NCI-H2196 (cell line): ENCODE measurements at regions not wholly inside any gene's neighbourhood (a gene's known extent, or its start where the extent isn't known, plus 50 kb on each side); places are given as distances from the start of the nearest gene placed in this dataset.
A peak's percentile ranks its signal among the peaks of the same experiment; 100 is the strongest.
"Not testable (repeated sequence)": the region's sequence is repeated elsewhere in the genome, so short reads cannot be mapped to it uniquely, and the experiment has no call there.

Experiments
- DNase-seq: peaks from one replicate; lab custom pipeline; 2025; ENCODE audit not compliant: unreplicated experiment; lab: John Stamatoyannopoulos, UW

DNA sequence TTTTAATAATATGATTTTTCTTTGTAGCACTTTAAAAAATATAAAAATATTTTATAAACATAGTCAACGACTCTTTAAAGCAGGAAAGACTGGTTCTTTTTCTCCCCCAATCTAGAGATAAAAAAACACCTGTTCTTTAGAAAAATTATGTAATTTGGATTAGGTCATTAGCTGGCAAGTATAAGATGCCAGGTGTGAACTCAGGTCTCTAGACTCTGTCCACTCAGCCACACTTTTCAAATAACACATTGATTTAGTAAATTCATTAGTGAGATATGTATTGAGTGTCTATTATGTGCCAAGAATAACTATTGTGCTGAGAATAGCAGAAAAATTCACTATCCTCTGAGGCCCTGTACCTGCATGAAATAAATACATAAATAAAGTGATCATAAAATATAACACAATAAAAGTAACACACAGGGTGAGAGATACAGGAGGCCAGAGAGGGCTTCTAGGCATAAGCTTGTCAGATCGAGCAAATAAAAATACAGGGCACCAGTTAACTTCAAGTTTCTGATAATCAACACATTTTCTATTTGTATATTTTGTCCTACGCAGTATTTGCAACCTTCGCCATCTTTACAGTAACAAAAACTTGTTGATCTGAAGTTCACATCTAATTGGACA lies 867.1 kb upstream of the GBE1 start:
- DNase-seq, result no peak

DNA sequence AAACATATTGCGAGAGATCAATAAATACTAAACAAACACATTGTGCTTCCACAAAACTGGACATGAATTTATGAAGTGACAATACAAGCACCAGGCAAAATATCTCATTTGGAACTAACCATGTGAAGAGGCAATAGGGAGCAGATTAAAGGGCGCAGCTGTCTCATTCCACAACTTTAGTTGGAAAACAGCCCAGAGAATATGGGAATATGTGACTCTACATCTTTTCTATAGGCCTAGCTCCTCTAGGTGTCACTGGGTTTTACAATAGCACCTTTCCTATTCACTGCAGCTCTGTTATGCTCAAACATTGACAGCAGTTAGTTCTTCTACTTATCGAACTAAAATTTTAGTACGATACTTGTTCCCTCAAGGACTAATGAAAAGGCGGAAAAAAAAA lies 866.3 kb upstream of the GBE1 start:
- no peak for DNase-seq

DNA sequence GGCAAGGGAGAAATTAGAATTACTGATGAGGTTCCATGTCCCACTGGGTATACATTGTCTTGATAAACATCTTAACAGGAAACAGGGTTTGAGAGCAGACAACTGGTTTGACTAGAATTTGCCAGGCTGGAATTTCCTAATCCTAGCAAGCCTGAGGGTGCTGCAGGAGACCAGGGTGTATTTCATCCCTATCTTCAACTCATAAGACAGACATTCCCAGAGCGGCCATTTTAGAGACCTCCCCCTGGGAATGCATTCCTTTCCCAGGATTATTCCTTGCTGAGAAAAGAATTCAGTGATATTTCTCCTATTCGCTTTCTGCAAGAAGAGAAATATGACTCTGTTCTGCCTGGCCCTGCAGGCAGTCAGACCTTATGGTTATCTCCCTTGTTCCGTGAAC lies 859.3 kb upstream of the GBE1 start:
- not testable (repeated sequence) for DNase-seq

DNA sequence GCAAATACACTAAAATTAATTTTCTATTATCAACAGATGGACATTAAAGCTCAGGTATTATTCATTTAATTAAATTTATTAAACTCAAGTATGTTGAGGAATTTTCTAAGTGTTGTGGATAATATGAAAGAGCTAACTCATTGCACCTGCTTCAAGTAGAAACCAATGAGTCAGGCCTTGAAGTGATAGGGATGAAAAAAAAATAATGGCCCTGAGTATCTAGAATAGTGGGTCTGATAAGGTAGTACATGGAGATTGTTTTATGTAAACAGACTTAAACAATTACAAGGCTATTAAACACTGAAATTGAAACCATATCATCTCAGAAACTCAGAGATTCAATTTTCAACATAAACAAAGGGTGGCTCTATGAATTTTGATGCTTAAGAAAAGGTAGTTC lies 857.1 kb upstream of the GBE1 start:
- DNase-seq, result no peak

DNA sequence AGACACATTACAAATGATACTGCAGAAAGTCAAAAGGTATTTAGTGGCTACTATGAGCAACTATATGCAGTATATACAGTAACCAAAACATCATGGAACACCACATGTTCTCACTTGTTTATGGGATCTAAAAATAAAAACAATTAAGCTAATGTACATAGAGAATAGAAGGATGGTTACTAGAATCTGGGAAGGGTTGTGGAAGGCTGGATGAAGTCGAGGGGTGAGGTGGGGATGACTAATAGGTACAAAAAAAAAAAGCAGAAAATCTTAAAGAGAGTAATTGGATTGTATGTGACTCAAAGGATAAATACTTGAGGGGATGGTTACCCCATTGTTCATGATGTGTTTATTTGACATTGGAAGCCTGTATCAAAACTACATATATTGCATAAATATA lies 848.8 kb upstream of the GBE1 start:
- no peak for DNase-seq

DNA sequence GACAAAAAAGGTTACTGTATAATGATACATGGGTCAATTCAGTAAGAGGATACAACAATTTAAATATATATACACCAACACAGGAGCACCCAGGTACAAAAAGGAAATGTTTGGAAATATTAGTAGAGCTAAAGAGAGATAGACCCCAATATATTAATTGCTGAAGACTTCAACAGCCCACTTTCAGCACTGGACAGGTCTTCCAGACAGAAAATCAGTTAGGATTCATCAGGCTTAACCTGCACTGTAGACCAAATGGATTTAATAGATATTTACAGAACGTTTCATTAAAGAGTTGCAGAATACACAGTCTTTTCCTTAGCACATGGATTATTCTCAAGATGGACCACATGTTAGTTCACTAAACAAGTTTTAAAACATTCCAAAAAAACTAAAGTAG lies 845.9 kb upstream of the GBE1 start:
- DNase-seq, result no peak

DNA sequence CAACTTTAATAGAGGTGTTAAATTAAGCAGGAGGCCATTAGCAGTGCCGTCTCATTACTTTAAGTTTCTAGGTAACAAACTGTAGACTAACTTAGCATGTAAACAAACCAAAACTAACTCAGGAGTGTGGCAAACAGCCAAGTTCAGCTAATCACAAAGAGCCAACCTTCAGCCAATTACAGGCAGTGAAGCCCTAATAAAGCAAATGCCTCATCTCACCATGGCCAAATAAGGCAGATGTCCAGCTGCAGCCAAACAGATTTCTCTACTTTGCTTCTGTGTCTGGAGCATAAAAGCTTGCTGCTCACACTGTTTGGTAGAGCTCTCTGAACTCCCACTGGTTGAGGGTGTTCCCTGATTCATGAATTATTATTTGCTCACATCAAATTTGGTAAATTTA lies 835.4 kb upstream of the GBE1 start:
- DNase-seq, result peak; percentile 10

DNA sequence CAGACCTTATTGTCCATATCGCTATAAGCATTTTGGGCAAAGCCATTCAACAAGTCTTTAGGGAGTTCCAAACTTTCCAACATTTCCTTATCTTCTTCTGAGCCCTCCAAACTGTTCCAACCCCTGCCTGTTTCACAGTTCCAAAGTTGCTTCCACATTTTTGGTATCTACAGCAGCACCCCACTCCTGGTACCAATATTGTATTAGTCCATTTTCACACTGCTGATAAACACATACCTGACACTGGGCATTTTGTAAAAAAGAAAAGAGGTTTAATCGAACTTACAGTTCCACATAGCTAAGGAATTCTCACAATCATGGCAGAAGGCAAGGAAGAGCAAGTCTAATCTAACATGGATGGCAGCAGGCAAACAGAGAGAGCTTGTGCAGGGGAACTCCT lies 834.1 kb upstream of the GBE1 start:
- DNase-seq, result no peak

DNA sequence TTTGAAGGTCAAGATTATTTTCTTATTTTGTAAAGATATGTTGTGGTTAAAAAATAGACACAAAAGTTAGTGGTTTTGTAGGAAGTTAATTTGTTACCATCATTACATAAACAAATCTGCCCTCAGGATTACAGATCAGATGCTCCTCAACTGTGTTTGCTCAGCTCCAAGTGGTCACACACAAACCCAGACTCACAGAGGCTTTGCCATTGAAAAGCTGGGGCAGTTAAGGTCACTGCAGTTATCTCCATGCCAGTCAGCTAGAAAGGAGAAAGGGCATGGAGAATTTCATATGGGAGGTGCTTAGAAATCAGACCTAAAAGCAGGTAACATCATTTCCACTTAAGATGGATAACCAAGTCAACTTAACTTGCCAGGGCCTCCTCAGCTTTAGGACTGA lies 825.7 kb upstream of the GBE1 start:
- DNase-seq, result no peak

DNA sequence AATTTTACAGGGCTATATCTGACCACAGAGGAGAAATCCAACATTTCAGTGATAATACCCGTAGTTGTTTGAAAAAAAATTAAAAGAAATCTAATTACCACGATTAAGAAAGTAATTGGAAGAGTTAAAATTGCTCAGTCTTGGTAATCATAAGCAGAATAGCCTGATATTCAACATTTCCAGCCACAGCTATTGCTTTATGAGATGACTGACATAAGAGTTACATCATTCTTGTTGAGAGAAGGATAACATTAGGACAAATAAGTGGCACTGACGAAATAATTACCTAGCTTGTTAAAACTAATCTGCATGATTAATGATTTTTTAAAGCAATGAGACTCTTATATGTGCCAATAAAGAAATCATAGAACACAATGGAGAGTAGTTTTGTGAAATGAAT lies 825.0 kb upstream of the GBE1 start:
- no peak for DNase-seq

DNA sequence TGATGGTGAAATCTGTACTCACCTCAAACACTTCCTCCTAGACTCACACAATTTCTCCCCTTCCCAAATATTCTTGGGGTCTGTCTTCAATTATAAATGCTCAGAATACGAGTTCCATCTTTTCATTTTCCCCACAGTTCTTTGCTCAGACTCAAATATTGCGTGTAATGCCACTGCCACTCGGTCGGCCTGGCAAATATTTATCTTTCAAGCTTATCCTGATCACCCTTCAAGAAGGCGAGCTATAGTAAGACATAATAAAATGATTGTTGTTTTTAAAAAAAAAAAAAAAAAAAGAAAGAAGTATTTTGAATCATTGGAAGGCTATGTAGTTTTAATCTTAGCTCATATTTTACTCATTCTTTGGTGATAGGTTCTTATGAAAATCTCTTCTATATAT lies 824.6 kb upstream of the GBE1 start:
- DNase-seq, result not testable (repeated sequence)

DNA sequence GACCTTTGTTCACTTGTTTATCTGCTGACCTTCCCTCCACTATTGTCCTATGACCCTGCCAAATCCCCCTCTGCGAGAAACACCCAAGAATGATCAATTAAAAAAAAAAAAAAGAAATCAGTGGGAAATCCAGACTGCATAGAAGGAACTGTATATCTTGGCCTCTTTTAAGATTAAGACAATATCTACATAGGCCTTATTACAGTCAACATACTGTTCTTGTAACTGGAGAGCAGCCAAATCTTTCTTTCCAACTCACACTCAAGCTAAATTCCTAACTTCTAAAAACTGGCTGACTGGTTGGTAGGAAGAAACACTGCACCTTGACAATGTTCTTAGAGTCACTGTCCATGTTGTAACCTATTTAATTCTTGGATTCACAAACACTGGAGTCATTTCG lies 824.1 kb upstream of the GBE1 start:
- DNase-seq, result not testable (repeated sequence)

DNA sequence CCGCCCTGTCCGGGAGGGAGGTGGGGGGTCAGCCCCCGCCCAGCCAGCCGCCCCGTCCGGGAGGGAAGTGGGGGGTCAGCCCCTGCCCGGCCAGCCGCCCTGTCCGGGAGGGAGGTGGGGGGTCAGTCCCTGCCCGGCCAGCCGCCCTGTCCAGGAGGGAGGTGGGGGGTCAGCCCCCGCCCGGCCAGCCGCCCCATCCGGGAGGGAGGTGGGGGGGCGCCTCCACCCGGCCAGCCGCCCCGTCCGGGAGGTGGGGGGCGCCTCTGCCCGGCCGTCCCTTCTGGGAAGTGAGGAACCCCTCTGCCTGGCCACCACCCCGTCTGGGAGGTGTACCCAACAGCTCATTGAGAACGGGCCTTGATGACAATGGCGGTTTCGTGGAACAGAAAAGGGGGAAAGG lies 823.4 kb upstream of the GBE1 start:
- not testable (repeated sequence) for DNase-seq

DNA sequence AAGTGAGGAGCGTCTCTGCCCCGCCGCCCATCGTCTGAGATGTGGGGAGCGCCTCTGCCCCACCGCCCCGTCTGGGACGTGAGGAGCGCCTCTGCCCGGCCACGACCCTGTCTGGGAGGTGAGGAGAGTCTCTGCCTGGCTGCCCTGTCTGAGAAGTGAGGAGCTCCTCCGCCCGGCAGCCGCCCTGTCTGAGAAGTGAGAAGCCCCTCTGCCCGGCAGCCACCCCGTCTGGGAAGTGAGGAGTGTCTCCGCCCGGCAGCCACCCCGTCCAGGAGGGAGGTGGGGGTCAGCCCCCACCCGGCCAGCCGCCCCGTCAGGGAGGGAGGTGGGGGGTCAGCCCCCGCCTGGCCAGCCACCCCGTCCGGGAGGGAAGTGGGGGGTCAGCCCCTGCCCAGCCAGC lies 823.0 kb upstream of the GBE1 start:
- not testable (repeated sequence) for DNase-seq

DNA sequence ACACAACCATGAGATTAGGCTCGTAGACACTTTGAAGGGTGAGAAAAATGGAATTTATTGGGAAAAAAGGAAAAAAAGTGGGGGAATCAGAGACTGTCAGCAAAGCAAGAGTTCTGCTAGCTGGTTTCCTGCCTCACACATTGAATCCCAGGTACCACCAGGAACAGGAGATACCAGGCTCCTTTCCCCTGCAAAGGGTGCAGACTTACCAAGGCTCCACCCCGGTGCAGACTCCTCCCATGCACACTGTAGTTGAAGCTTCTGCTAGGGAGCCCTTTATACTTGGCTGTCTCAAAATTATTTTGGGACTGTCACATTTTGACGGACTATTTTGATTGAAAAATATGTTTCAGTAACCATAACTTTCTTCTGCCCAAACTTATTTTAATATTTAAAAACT lies 819.9 kb upstream of the GBE1 start:
- no peak for DNase-seq

DNA sequence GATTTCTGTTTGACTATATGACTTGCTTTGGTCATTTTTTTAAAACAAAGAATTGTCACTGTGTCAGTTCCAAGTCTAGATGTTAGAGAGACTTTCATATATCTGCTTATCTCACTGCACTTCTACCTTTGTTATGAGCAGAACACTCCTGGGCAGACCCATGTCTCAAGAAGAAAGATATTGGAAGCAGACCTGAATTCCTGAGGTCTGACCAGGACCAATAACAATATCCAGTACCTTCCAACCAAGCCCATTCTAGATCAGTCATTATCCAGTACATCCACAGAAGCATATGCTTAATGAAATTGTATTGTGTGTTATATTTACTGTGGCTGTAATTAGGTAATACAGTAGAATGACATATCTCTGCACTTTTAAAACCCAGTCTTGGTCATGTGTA lies 811.3 kb upstream of the GBE1 start:
- no peak for DNase-seq

DNA sequence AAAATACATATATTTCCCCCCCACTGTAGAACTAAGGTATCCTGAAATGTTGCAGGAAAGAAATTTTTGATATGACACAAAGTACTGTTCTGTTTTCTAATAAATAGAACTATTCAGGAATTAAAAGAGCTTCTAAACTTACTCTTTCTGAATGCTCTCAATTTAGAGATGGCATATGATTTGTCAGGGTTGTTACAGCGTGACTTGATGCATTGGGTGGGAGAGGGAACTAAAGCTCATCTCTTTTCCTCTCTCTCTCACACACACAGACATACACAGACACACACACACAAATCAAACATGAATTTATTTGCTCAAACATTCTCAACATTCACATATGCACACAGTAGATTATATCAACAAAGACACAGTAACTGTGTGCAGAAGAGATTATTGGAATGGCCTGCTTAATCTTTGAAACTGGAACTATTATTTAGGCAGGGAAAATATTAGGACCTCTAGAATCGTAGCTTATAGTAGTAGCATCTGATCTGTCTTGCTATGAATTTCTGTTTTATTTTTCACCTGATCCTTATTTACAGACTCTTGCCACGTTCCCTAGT lies 807.4 kb upstream of the GBE1 start:
- DNase-seq, result no peak

DNA sequence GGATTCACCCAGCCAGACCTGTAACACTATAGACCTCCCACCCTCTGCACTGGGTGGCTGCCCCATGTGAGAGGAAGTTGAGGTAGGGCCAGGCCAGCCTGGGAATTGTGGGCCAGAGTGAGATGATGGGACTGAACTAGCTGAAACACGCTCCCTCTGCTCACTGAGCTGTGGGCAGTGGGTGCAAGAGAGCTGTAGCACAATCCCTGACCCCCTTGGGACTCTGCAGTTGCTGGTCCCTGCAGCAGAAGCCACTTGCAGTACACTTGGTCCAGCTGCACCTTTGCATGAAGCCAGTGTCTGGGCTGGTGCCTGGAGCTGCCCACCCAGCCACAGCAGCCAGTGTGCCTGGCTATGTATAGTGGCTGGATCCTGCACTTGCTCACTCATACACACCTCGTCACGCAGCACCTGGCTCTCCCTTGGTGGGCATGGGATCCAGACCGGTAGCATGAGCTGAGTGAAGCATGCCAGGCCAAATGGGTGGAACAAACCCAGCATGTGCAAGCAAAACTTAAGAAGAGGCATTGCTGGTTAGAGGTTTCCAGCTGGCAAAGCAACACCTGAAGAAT lies 805.7 kb upstream of the GBE1 start:
- no peak for DNase-seq

DNA sequence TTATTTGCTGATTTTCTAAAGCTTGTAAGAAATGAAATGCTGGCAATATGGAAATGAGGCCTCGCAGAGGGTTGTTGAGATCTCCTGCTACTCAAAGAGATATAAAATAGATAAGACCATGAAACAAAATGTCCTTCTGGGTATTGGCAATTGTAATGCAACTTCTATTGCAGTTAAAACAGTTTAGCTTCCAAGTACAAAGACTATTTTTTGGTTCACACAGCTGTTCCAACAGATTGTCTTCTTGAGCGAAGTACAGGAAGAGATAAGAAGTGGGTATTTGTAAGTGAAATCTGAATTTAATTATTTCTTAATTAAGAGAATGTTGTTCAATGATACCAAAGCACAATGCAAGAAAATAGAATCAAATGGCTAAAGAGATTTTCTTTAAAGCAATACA lies 801.5 kb upstream of the GBE1 start:
- DNase-seq, result no peak

DNA sequence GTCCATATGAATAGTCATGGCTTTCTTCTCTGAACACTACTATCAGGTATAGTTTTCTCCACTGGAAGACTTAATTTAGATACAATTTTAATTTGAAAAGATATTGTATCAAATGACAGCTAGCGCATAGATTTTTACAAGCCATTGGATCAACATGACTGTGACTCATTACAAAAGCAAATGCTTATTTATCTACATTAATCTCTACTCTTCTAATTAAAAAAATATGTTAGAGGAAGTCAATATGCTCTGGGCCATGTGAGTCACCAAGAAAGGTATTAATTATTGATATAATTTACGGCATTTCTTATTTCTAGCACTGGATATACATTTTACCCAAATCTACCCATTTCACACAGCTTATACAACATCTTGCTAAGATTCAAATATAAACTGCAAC lies 800.3 kb upstream of the GBE1 start:
- DNase-seq, result no peak

DNA sequence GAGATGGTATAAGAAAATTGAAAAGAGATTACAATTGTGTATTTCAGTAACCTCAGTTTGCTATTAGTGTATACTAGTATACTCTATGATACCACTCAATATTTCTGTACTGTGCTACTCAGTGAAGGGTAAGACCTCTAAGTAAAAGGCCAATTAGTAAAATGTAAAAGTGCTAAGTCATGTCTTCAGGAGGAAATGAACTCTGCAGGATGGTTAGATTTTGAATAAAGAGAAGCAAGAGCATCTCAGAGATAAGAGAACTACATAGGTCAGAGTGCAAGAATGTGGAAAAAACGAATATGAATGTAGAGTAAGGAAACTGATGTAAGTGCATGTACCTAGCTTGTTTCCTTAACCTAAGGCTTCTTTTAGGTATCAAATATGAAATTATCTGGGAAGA lies 796.6 kb upstream of the GBE1 start:
- no peak for DNase-seq

DNA sequence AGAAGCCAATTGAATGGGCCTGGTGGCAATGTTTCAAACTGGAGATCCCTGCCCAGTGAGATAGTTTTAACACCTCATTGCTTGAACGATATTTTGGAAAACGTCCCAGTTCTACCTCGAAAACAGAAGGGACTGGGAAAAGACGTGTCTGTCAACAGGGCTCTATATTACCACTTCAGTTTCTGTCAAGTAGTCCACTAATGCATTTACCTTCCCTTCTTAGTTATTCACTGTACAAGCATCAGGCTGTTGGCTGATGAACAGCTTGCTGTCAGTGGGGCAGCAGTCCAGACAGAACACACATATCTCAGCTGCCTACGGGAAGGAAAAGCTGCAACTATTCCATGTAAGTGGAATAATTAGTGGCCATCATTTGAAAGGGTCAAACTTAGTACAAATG lies 794.7 kb upstream of the GBE1 start:
- peak; percentile 3 for DNase-seq

DNA sequence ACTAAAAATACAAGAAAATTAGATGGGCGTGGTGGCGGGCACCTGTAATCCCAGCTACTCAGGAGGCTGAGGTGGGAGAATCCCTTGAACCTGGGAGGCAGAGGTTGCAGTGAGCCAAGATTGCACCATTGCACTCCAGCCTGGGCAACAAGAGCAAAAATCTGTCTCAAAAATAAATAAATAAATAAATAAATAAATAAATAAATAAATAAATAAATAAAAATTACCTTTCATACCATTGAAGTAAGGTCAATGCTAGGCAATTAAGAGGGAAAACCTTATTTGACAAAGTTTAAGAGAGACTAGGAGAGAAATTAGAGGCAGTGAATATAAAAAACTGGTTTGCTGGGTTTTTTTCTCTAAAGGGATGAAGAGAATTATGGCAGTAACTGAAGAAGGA lies 781.1 kb upstream of the GBE1 start:
- DNase-seq, result not testable (repeated sequence)
